Smooth muscle cell (in vitro differentiated cells): ENCODE measurements at regions not wholly inside any gene's neighbourhood (a gene's known extent, or its start where the extent isn't known, plus 50 kb on each side); places are given as distances from the start of the nearest gene placed in this dataset.
"Not testable (repeated sequence)": the region's sequence is repeated elsewhere in the genome, so short reads cannot be mapped to it uniquely, and the experiment has no call there.

ENCODE experiments used
- DNase-seq: peaks from one replicate; lab custom pipeline; 2025; ENCODE audit not compliant: unreplicated experiment; lab: John Stamatoyannopoulos, UW
- H2AFZ ChIP-seq: fragments of 200-600 bp; sonication (generic); 2 replicates; pipeline ENCODE4 v1.6.0; 2016; ENCODE audit warnings: antibody characterized with exemption, low read depth, mild to moderate bottlenecking
- H3F3A ChIP-seq: fragments of 200-600 bp; sonication (generic); 2 replicates; pipeline ENCODE4 v1.6.0; 2017; ENCODE audit warnings: antibody characterized with exemption, low read depth
- H3K27ac ChIP-seq: fragments of 200-600 bp; sonication (generic); 2 replicates; pipeline ENCODE4 v1.5.1; 2016; ENCODE audit warnings: low read depth, mild to moderate bottlenecking
- H3K27me3 ChIP-seq: fragments of 200-600 bp; sonication (generic); 2 replicates; pipeline ENCODE4 v1.6.1; 2016; ENCODE audit warnings: low read depth, mild to moderate bottlenecking
- H3K36me3 ChIP-seq: fragments of 200-600 bp; sonication (generic); 2 replicates; pipeline ENCODE4 v1.5.1; 2016; ENCODE audit warnings: low read depth
- H3K4me1 ChIP-seq: fragments of 200-600 bp; sonication (generic); 2 replicates; pipeline ENCODE4 v1.5.1; 2016; ENCODE audit warnings: low read depth
- H3K4me2 ChIP-seq: fragments of 200-600 bp; sonication (generic); 2 replicates; pipeline ENCODE4 v1.6.0; 2016; ENCODE audit warnings: mild to moderate bottlenecking
- H3K4me3 ChIP-seq: fragments of 200-600 bp; sonication (generic); 2 replicates; pipeline ENCODE4 v1.5.1; 2016; ENCODE audit warnings: mild to moderate bottlenecking
- H3K79me2 ChIP-seq: fragments of 200-600 bp; sonication (generic); 2 replicates; pipeline ENCODE4 v1.6.0; 2016; ENCODE audit warnings: low read depth, mild to moderate bottlenecking
- H3K9ac ChIP-seq: fragments of 200-600 bp; sonication (generic); 2 replicates; pipeline ENCODE4 v1.6.0; 2016; ENCODE audit warnings: low read depth
- H3K9me3 ChIP-seq: fragments of 200-600 bp; sonication (generic); replicated peaks from 2 replicates; pipeline ENCODE4 v1.5.1; 2016; ENCODE audit warnings: low read depth
- H4K20me1 ChIP-seq: fragments of 200-600 bp; sonication (generic); 2 replicates; pipeline ENCODE4 v1.6.0; 2016; ENCODE audit warnings: low read depth
- CTCF ChIP-seq: fragments of 200-600 bp; sonication (generic); IDR thresholded peaks from 2 replicates; pipeline ENCODE4 v1.5.1; 2017; ENCODE audit warnings: borderline replicate concordance, mild to moderate bottlenecking, antibody characterized with exemption; ENCODE audit not compliant: insufficient read depth, poor library complexity, severe bottlenecking
- WGBS: methylation state at CpG from one replicate; pipeline ENCODE4 v1.1.7; 2016; ENCODE audit warnings: low lambda C conversion rate; 5-methylcytosine and 5-hydroxymethylcytosine counted together

DNA sequence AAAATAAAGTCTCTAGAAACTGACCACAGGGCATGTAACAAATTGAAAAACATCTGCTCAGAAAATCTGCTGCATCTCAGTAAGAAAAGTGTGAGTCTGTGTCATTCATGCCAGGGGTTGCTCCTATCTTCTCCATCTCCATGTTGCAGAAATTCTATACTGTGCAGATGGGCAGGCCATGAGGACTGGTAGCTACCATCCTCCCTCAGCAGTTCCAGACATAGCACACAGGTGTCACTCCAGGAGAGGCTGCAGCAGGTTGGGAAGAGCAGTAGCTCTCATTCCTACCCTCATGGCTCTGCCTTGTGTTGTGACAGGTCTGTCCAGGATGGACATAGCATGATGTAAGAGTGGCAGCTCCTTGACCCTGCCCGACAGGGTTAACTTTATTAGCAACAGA is 173.4 kb downstream of the NDUFS4 start:
- TF ChIP-seq CTCF = no peak
- Histone ChIP-seq H3K4me2 (no peak overlapping the region), H3K79me2 (no peaks in the 10 kb centered on the region), H3K9me3 (no peaks in the 10 kb centered on the region), H3K4me3 (no peak overlapping the region), H3K4me1 (no peaks in the 10 kb centered on the region), H3F3A (no peaks in the 10 kb centered on the region), H3K9ac (no peak overlapping the region), H3K27me3 (no peaks in the 10 kb centered on the region), H3K36me3 (no peaks in the 10 kb centered on the region), H3K27ac (no peak overlapping the region), H2AFZ (no peak overlapping the region), H4K20me1 (no peaks in the 10 kb centered on the region)
- no peak for DNase-seq
- 95% methylated on average over 1 of the region's 1 CpG for WGBS

GRCh38 chr5:53738105-53738504 is 177.7 kb downstream of the NDUFS4 start:
- Histone ChIP-seq H3K4me3 (no peak overlapping the region), H3K4me1 (no peaks in the 10 kb centered on the region), H3K27me3 (no peaks in the 10 kb centered on the region), H3K79me2 (no peaks in the 10 kb centered on the region), H3K4me2 (no peak overlapping the region), H3K36me3 (no peaks in the 10 kb centered on the region), H3K9me3 (no peaks in the 10 kb centered on the region), H3K9ac (no peak overlapping the region), H3F3A (no peaks in the 10 kb centered on the region), H2AFZ (no peak overlapping the region), H3K27ac (no peak overlapping the region), H4K20me1 (no peaks in the 10 kb centered on the region)
- no peak for DNase-seq
- WGBS = 95% methylated on average over 3 of the region's 3 CpGs
- TF ChIP-seq CTCF = no peak

DNA sequence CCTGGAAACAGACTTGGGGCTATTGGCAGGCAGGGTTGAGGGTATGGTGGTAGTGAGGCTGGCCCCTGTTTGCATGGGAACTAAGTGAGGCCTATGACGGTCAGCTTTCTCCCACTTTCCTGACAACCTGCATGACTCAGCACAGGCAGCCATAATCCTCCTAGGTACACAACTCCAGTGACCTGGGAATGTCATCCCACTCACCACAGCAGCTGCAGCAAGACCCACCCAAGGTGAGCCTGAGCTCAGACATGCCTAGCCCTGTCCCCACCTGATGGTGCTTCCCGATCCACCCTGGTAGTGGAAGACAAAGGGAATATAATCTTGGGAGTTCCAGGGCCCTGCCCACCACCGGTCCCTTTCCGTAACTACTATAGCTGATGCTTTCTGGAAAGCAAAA is 178.7 kb downstream of the NDUFS4 start:
- no peak overlapping the region for H2AFZ ChIP-seq
- H3K36me3 ChIP-seq = no peaks in the 10 kb centered on the region
- no peak for TF ChIP-seq CTCF
- H3F3A ChIP-seq = no peaks in the 10 kb centered on the region
- H3K4me1 ChIP-seq = no peaks in the 10 kb centered on the region
- no peak overlapping the region for H3K4me3 ChIP-seq
- H3K4me2 ChIP-seq = no peak overlapping the region
- no peak overlapping the region for H3K27ac ChIP-seq
- DNase-seq = no peak
- no peaks in the 10 kb centered on the region for H3K27me3 ChIP-seq
- H3K9ac ChIP-seq = no peak overlapping the region
- WGBS = 94% methylated on average over 4 of the region's 4 CpGs
- no peaks in the 10 kb centered on the region for H4K20me1 ChIP-seq
- H3K9me3 ChIP-seq = no peaks in the 10 kb centered on the region
- no peaks in the 10 kb centered on the region for H3K79me2 ChIP-seq

GRCh38 chr5:53749621-53750020 is 189.2 kb downstream of the NDUFS4 start:
- peaks cover 7% of the 10 kb centered on the region for H3K36me3 ChIP-seq
- no peak overlapping the region for H3K4me2 ChIP-seq
- no peaks in the 10 kb centered on the region for H3K27me3 ChIP-seq
- DNase-seq = no peak
- no peak overlapping the region for H3K9ac ChIP-seq
- H3K9me3 ChIP-seq = peaks cover 8% of the 10 kb centered on the region
- H4K20me1 ChIP-seq = no peaks in the 10 kb centered on the region
- H3F3A ChIP-seq = no peaks in the 10 kb centered on the region
- no peaks in the 10 kb centered on the region for H3K4me1 ChIP-seq
- no peak overlapping the region for H3K27ac ChIP-seq
- H2AFZ ChIP-seq = no peak overlapping the region
- no peaks in the 10 kb centered on the region for H3K79me2 ChIP-seq
- TF ChIP-seq CTCF = no peak
- no peak overlapping the region for H3K4me3 ChIP-seq
- WGBS = 75% methylated on average over 1 of the region's 1 CpG

- not testable (repeated sequence) for DNase-seq, H3K4me2 ChIP-seq, H4K20me1 ChIP-seq, H3K27ac ChIP-seq, H3K4me3 ChIP-seq, H3K36me3 ChIP-seq, H3K9me3 ChIP-seq, H3K27me3 ChIP-seq, H2AFZ ChIP-seq, H3K9ac ChIP-seq, H3K4me1 ChIP-seq, H3K79me2 ChIP-seq, H3F3A ChIP-seq
- WGBS = 94% methylated on average over 7 of the region's 7 CpGs
Observed at GRCh38 chr5:53752282-53752681, 191.8 kb downstream of the NDUFS4 start.
